Left lung (tissue), 4 donors: ENCODE measurements at regions not wholly inside any gene's neighbourhood (a gene's known extent, or its start where the extent isn't known, plus 50 kb on each side); places are given as distances from the start of the nearest gene placed in this dataset.

Experiments
- ATAC-seq: fragments of 200-7000 bp; cut with Tn5 transposase; one replicate; pipeline ENCODE4 v1.9.1; 2020; ENCODE audit warnings: moderate library complexity
- DNase-seq, 4 donors: peaks; one replicate each; pipeline ENCODE4 v3.0.0-alpha.2; 2013 to 2020
- H3K27ac ChIP-seq, 2 donors: fragments of 200-600 bp; sonication (generic) in 1 of 2; one replicate each; pipeline versions ENCODE4 v1.5.0 to v1.8.0; 2020 to 2021
- H3K27me3 ChIP-seq, 2 donors: fragments of 200-600 bp; sonication (generic) in 1 of 2; one replicate each; pipeline versions ENCODE4 v1.5.0 to v1.8.0; 2020 to 2021
- H3K36me3 ChIP-seq, 2 donors: fragments of 200-600 bp; sonication (generic) in 1 of 2; one replicate each; pipeline versions ENCODE4 v1.5.0 to v1.8.0; 2020 to 2021
- H3K4me1 ChIP-seq, 2 donors: fragments of 200-600 bp; one replicate each; pipeline ENCODE4 v1.8.0; 2021
- H3K4me3 ChIP-seq, 2 donors: fragments of 200-600 bp; sonication (generic) in 1 of 2; one replicate each; pipeline versions ENCODE4 v1.5.0 to v1.8.0; 2020 to 2021; ENCODE audit warnings: mild to moderate bottlenecking in 1 of 2
- H3K9me3 ChIP-seq, 2 donors: fragments of 200-600 bp; sonication (generic) in 1 of 2; one replicate each; pipeline versions ENCODE4 v1.5.0 to v1.8.0; 2020 to 2021
- CTCF ChIP-seq, 2 donors: fragments of 200-600 bp; sonication (generic) in 1 of 2; IDR thresholded peaks; one replicate each; pipeline versions ENCODE4 v1.5.0 to v1.8.0; 2021; ENCODE audit warnings: antibody characterized with exemption in 2 of 2
- intact Hi-C, 2 donors: fragments of 100-400 bp; cut with DNase I; formaldehyde crosslinking; loops; one replicate each; pipeline versions ENCODE4 v1.11.2 to v1.14.2; 2022
- donor health status: DM: no; HTN: yes; CAD: no.
- donor health status: DM: no; HTN: no; CAD: no.

GRCh38 chr10:89909752-89910151, 208.4 kb downstream of the KIF20B start:
- Histone ChIP-seq H3K9me3 (no peaks in the 10 kb centered on the region), H3K4me3 (no peak overlapping the region), H3K4me1 (no peaks in the 10 kb centered on the region), H3K27ac (no peak overlapping the region), H3K36me3 (no peaks in the 10 kb centered on the region), H3K27me3 (no peaks in the 10 kb centered on the region)
- no peak for TF ChIP-seq CTCF (IDR thresholded peaks at IDR 0.05)
- intact Hi-C loops, result no loop called here
- no peak for DNase-seq
- no peak for ATAC-seq

- no peak overlapping the region for H3K4me3 ChIP-seq
- intact Hi-C loops, result no loop called here
Measured at GRCh38 chr10:89915021-89915420, 213.6 kb downstream of the KIF20B start.

GRCh38 chr10:89915968-89916367, 214.6 kb downstream of the KIF20B start:
- Histone ChIP-seq H3K27me3 (no peaks in the 10 kb centered on the region), H3K36me3 (no peaks in the 10 kb centered on the region), H3K4me3 (no peak overlapping the region), H3K27ac (no peak overlapping the region), H3K4me1 (no peaks in the 10 kb centered on the region), H3K9me3 (no peaks in the 10 kb centered on the region)
- TF ChIP-seq CTCF (IDR thresholded peaks at IDR 0.05), result no peak
- DNase-seq (no peak), ATAC-seq (no peak)
- intact Hi-C loops, result no loop called here

More at GRCh38 chr10:89915021-89915420, 213.6 kb downstream of the KIF20B start:
- Histone ChIP-seq H3K27me3 (no peaks in the 10 kb centered on the region), H3K36me3 (no peaks in the 10 kb centered on the region), H3K9me3 (no peaks in the 10 kb centered on the region), H3K27ac (no peak overlapping the region), H3K4me1 (no peaks in the 10 kb centered on the region)
- no peak for TF ChIP-seq CTCF (IDR thresholded peaks at IDR 0.05)
- DNase-seq (no peak), ATAC-seq (no peak)

GRCh38 chr10:89916468-89917215, 215.3 kb downstream of the KIF20B start:
- H3K36me3 ChIP-seq, result no peaks in the 10 kb centered on the region
- no peak overlapping the region for H3K4me3 ChIP-seq
- DNase-seq (no peak), ATAC-seq (no peak)
- H3K4me1 ChIP-seq, result no peaks in the 10 kb centered on the region
- intact Hi-C loops, result no loop called here
- no peaks in the 10 kb centered on the region for H3K27me3 ChIP-seq
- H3K9me3 ChIP-seq, result no peaks in the 10 kb centered on the region
- no peak overlapping the region for H3K27ac ChIP-seq
- no peak for TF ChIP-seq CTCF (IDR thresholded peaks at IDR 0.05)

GRCh38 chr10:89921403-89921802, 220.0 kb downstream of the KIF20B start:
- DNase-seq, result no peak
- H3K27ac ChIP-seq, result no peak overlapping the region
- TF ChIP-seq CTCF (IDR thresholded peaks at IDR 0.05), result no peak
- no peaks in the 10 kb centered on the region for H3K27me3 ChIP-seq
- no peak overlapping the region for H3K4me3 ChIP-seq
- intact Hi-C loops, result no loop called here
- no peak for ATAC-seq
- H3K36me3 ChIP-seq, result no peaks in the 10 kb centered on the region
- no peaks in the 10 kb centered on the region for H3K4me1 ChIP-seq
- no peaks in the 10 kb centered on the region for H3K9me3 ChIP-seq
